Activated naive CD4-positive, alpha-beta T cell treated with anti-CD3 and anti-CD28 coated beads, Interleukin-2, amount 50 U/mL, for 72 hours (primary cell): ENCODE measurements at regions not wholly inside any gene's neighbourhood (a gene's known extent, or its start where the extent isn't known, plus 50 kb on each side); places are given as distances from the start of the nearest gene placed in this dataset.
"Not testable (repeated sequence)": the region's sequence is repeated elsewhere in the genome, so short reads cannot be mapped to it uniquely, and the experiment has no call there.

ENCODE experiments used
- ATAC-seq, 2 donors: fragments of 150-1000 bp; cut with Tn5 transposase; 2 replicates each; pipeline ENCODE4 v1.10.0; 2021; ENCODE audit warnings: mild to moderate bottlenecking in 2 of 2, moderate library complexity in 2 of 2
- DNase-seq, 2 donors: peaks; one replicate each; pipeline ENCODE4 v3.0.0; 2021 to 2022; ENCODE audit warnings: low spot score in 2 of 2
- H3K27ac Mint-ChIP-seq, 2 donors: one replicate each; pipeline ENCODE4 v1.8.0; 2022; ENCODE audit warnings: mild to moderate bottlenecking in 2 of 2, mixed read lengths in 2 of 2
- H3K36me3 Mint-ChIP-seq, 2 donors: one replicate each; pipeline ENCODE4 v1.8.0; 2022; ENCODE audit warnings: mixed read lengths in 2 of 2
- H3K9me3 Mint-ChIP-seq, 2 donors: one replicate each; pipeline ENCODE4 v1.8.0; 2022; ENCODE audit warnings: mixed read lengths in 2 of 2

GRCh38 chr10:33780961-33781360 is 446.5 kb upstream of the NRP1 start:
- peaks cover 0 to 5% of the 10 kb centered on the region in 2 donors for H3K9me3 Mint-ChIP-seq
- ATAC-seq = no peak
- no peaks in the 10 kb centered on the region for H3K36me3 Mint-ChIP-seq
- no peak for DNase-seq
- H3K27ac Mint-ChIP-seq = no peak overlapping the region

GRCh38 chr10:33777223-33777622 is 442.8 kb upstream of the NRP1 start:
- DNase-seq (no peak), ATAC-seq (no peak)
- Mint-ChIP-seq H3K36me3 (no peaks in the 10 kb centered on the region), H3K27ac (no peak overlapping the region), H3K9me3 (no peaks in the 10 kb centered on the region)

- ATAC-seq = no peak
- H3K9me3 Mint-ChIP-seq = no peaks in the 10 kb centered on the region
- no peak for DNase-seq
- no peak overlapping the region for H3K27ac Mint-ChIP-seq
- no peaks in the 10 kb centered on the region for H3K36me3 Mint-ChIP-seq
Measured at GRCh38 chr10:33776419-33777070, 442.1 kb upstream of the NRP1 start.

- no peak for DNase-seq
- H3K36me3 Mint-ChIP-seq = no peaks in the 10 kb centered on the region
- no peaks in the 10 kb centered on the region for H3K9me3 Mint-ChIP-seq
- ATAC-seq = no peak
- H3K27ac Mint-ChIP-seq = no peak overlapping the region
Measured at GRCh38 chr10:33774857-33775256, 440.4 kb upstream of the NRP1 start.

- ATAC-seq (no peak), DNase-seq (no peak)
- Mint-ChIP-seq H3K9me3 (no peaks in the 10 kb centered on the region), H3K36me3 (no peaks in the 10 kb centered on the region), H3K27ac (no peak overlapping the region)
Measured at GRCh38 chr10:33773886-33774480, 439.5 kb upstream of the NRP1 start.

GRCh38 chr10:33773253-33773573 is 438.7 kb upstream of the NRP1 start:
- H3K36me3 Mint-ChIP-seq = no peaks in the 10 kb centered on the region
- H3K9me3 Mint-ChIP-seq = no peaks in the 10 kb centered on the region
- no peak overlapping the region for H3K27ac Mint-ChIP-seq
- DNase-seq = no peak
- no peak for ATAC-seq

- no peaks in the 10 kb centered on the region for H3K36me3 Mint-ChIP-seq
- DNase-seq = no peak
- no peak overlapping the region for H3K27ac Mint-ChIP-seq
- ATAC-seq = no peak
- no peaks in the 10 kb centered on the region for H3K9me3 Mint-ChIP-seq
Measured at GRCh38 chr10:33772370-33773252, 438.1 kb upstream of the NRP1 start.

GRCh38 chr10:33771856-33772255 is 437.4 kb upstream of the NRP1 start:
- ATAC-seq, H3K27ac Mint-ChIP-seq, H3K9me3 Mint-ChIP-seq, DNase-seq, H3K36me3 Mint-ChIP-seq: not testable (repeated sequence)

GRCh38 chr10:33764694-33765185 is 430.3 kb upstream of the NRP1 start:
- DNase-seq (no peak), ATAC-seq (no peak)
- H3K27ac Mint-ChIP-seq = no peak overlapping the region
- peaks cover 0 to 4% of the 10 kb centered on the region in 2 donors for H3K36me3 Mint-ChIP-seq
- H3K9me3 Mint-ChIP-seq = peaks cover 0 to 4% of the 10 kb centered on the region in 2 donors

GRCh38 chr10:33760056-33760943 is 425.8 kb upstream of the NRP1 start:
- Mint-ChIP-seq H3K27ac (no peak overlapping the region), H3K9me3 (peaks cover 0 to 4% of the 10 kb centered on the region in 2 donors), H3K36me3 (peaks cover 0 to 4% of the 10 kb centered on the region in 2 donors)
- DNase-seq = no peak
- ATAC-seq = no peak

- DNase-seq (no peak), ATAC-seq (no peak)
- Mint-ChIP-seq H3K36me3 (peaks cover 0 to 4% of the 10 kb centered on the region in 2 donors), H3K27ac (no peak overlapping the region), H3K9me3 (peaks cover 0 to 4% of the 10 kb centered on the region in 2 donors)
Measured at GRCh38 chr10:33759191-33759590, 424.7 kb upstream of the NRP1 start.

GRCh38 chr10:33758299-33758698 is 423.8 kb upstream of the NRP1 start:
- Mint-ChIP-seq H3K27ac (no peak overlapping the region), H3K9me3 (peaks cover 0 to 4% of the 10 kb centered on the region in 2 donors), H3K36me3 (peaks cover 0 to 4% of the 10 kb centered on the region in 2 donors)
- ATAC-seq (no peak), DNase-seq (no peak)

- Mint-ChIP-seq H3K9me3 (peaks cover 0 to 3% of the 10 kb centered on the region in 2 donors), H3K36me3 (no peaks in the 10 kb centered on the region), H3K27ac (no peak overlapping the region)
- no peak for ATAC-seq
- no peak for DNase-seq
Measured at GRCh38 chr10:33754052-33754451, 419.6 kb upstream of the NRP1 start.

- DNase-seq (no peak), ATAC-seq (no peak)
- Mint-ChIP-seq H3K27ac (no peak overlapping the region), H3K9me3 (peaks cover 0 to 3% of the 10 kb centered on the region in 2 donors), H3K36me3 (no peaks in the 10 kb centered on the region)
Measured at GRCh38 chr10:33753389-33753788, 418.9 kb upstream of the NRP1 start.

- peaks cover 0 to 3% of the 10 kb centered on the region in 2 donors for H3K9me3 Mint-ChIP-seq
- ATAC-seq = no peak
- H3K36me3 Mint-ChIP-seq = no peaks in the 10 kb centered on the region
- no peak for DNase-seq
- no peak overlapping the region for H3K27ac Mint-ChIP-seq
Measured at GRCh38 chr10:33749790-33750189, 415.3 kb upstream of the NRP1 start.

GRCh38 chr10:33749067-33749735 is 414.7 kb upstream of the NRP1 start:
- ATAC-seq (no peak), DNase-seq (no peak)
- H3K36me3 Mint-ChIP-seq = no peaks in the 10 kb centered on the region
- H3K27ac Mint-ChIP-seq = no peak overlapping the region
- H3K9me3 Mint-ChIP-seq = peaks cover 0 to 3% of the 10 kb centered on the region in 2 donors
